ENCODE measurements at regions not wholly inside any gene's neighbourhood (a gene's known extent, or its start where the extent isn't known, plus 50 kb on each side); places are given as distances from the start of the nearest gene placed in this dataset.

DNA sequence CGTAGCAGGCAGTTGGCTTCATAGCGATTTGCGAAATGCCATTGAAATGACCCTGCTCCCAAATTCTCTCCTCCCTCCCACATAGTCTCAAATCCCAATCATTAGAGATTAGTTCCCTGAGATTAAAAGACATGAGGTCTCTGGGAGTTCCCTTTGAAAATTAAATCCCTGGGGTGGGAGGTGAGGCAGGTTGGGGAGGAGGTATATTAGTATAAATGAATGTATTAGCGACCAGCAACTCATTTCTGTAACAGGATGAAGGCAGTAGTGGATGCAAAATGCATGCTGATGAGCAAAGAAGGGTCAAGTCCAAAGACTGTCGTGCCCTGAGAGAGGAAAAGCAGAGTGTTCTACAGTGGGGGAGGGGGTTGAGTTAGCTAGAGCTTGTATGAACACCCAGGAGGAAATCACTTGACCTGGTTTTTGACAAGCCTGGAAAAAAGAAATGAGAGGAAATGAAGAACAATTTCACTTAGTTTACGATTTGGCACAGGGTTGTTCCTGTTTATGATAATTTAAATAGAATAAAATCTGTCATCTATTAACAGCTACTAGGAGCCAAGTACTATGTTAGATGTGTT lies 79.6 kb upstream of the MTPN start:
- ChIA-PET CTCF (no interaction called here), POLR2A (interaction anchor here (0.6 kb wide), 1 partner anchor 1405 kb away, joined by 4 read pairs; no protein-coding TSS in a partner anchor)
- Mint-ChIP-seq H3K4me1 (ENCODE audit: low read depth) (peaks cover 4% of the 10 kb centered on the region), H3K27me3 (no peaks in the 10 kb centered on the region), H3K36me3 (peaks cover 8% of the 10 kb centered on the region), H3K4me3 (no peak overlapping the region), H3K9me3 (no peaks in the 10 kb centered on the region), H3K27ac (no peak overlapping the region)
- intact Hi-C loops (cut with micrococcal nuclease) = no loop called here
- no peak for DNase-seq

DNA sequence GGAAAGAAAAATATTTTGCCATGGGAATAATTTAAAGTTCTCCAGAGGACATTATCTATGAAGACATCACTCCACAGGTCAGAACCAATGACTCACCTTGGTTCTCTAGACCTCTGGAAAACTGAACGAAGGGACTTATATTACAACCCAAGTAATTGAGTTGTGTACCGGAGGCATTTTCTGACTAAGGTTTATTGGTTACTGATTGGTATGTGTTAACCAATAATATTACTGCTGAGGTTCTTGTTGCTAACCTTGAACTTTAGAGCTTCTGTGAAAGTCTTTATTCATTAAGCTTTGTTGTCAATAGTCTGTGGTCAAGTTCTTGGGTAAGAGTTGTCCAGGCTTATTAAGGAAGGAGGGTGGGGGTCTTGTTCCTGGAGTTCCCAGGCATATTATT lies 78.1 kb upstream of the MTPN start:
- no peak for DNase-seq

GRCh38 chr7:136053689-136054485 lies 76.7 kb upstream of the MTPN start:
- no peaks in the 10 kb centered on the region for H3K27me3 Mint-ChIP-seq
- peaks cover 2% of the 10 kb centered on the region for H3K9me3 Mint-ChIP-seq
- H3K27ac Mint-ChIP-seq = no peak overlapping the region
- CTCF ChIA-PET = no interaction called here
- intact Hi-C loops (cut with micrococcal nuclease) = no loop called here
- no peak overlapping the region for H3K4me3 Mint-ChIP-seq
- peaks cover 12% of the 10 kb centered on the region for H3K36me3 Mint-ChIP-seq
- POLR2A ChIA-PET = no interaction called here
- DNase-seq = no peak
- peaks cover 4% of the 10 kb centered on the region for H3K4me1 Mint-ChIP-seq (ENCODE audit: low read depth)

More for the DNA sequence above, 78.1 kb upstream of the MTPN start:
- ChIA-PET CTCF (no interaction called here), POLR2A (no interaction called here)
- intact Hi-C loops (cut with micrococcal nuclease) = no loop called here
- Mint-ChIP-seq H3K9me3 (no peaks in the 10 kb centered on the region), H3K36me3 (peaks cover 10% of the 10 kb centered on the region), H3K27me3 (no peaks in the 10 kb centered on the region), H3K27ac (no peak overlapping the region), H3K4me1 (ENCODE audit: low read depth) (peaks cover 4% of the 10 kb centered on the region), H3K4me3 (no peak overlapping the region)

DNA sequence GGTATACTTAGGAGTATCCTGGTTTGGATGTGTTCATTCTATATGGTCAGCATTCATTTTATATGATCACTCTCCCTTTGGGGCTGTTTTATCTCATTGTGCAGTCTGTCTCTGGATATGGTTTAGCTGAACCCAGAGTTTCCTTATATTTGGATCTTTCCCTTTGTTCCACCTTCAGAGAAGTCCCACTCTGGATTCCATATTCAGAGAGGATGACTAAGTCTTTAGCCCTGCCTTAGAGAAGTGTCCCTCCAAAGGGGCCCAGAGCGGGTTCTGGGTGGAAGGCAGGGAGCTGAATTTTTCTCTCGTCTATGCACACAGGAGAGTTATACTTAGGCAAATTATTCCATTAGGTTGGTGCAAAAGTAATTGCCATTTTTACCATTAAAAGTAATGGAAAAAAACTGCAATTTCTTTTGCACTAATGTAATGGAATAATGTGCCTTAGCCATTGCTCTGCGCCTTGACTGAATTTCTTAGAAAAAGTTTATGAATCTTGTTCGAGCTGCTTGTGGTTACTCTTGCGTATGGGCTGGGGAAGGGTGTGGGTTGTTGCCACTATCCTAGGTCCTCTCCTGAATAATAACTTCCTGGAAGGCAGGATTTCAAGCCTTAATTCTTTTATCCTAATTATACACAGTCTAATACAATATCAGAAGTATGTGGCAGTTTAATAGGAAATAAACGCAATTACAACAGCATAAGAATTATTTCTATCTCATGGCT lies 74.2 kb upstream of the MTPN start:
- Mint-ChIP-seq H3K4me1 (ENCODE audit: low read depth) (peaks cover 4% of the 10 kb centered on the region), H3K27me3 (no peaks in the 10 kb centered on the region), H3K9me3 (peaks cover 2% of the 10 kb centered on the region), H3K27ac (no peak overlapping the region), H3K4me3 (no peak overlapping the region), H3K36me3 (peaks cover 19% of the 10 kb centered on the region)
- intact Hi-C loops (cut with micrococcal nuclease) = no loop called here
- POLR2A ChIA-PET = no interaction called here
- CTCF ChIA-PET = no interaction called here
- no peak for DNase-seq

- Mint-ChIP-seq H3K36me3 (peaks cover 23% of the 10 kb centered on the region), H3K4me3 (no peak overlapping the region), H3K27me3 (no peaks in the 10 kb centered on the region), H3K9me3 (peaks cover 2% of the 10 kb centered on the region), H3K27ac (no peak overlapping the region), H3K4me1 (ENCODE audit: low read depth) (peaks cover 4% of the 10 kb centered on the region)
- CTCF ChIA-PET = no interaction called here
- intact Hi-C loops (cut with micrococcal nuclease) = no loop called here
- POLR2A ChIA-PET = interaction anchor here (1.0 kb wide), 1 partner anchor 17 kb away, joined by 3 read pairs; no protein-coding TSS in a partner anchor
- no peak for DNase-seq
Measured at GRCh38 chr7:136050462-136050847, 73.3 kb upstream of the MTPN start.

GRCh38 chr7:136049818-136050461 lies 72.8 kb upstream of the MTPN start:
- Mint-ChIP-seq H3K4me1 (ENCODE audit: low read depth) (peaks cover 4% of the 10 kb centered on the region), H3K27me3 (no peaks in the 10 kb centered on the region), H3K4me3 (no peak overlapping the region), H3K27ac (no peak overlapping the region), H3K9me3 (peaks cover 2% of the 10 kb centered on the region), H3K36me3 (peaks cover 27% of the 10 kb centered on the region)
- intact Hi-C loops (cut with micrococcal nuclease) = no loop called here
- ChIA-PET POLR2A (interaction anchor here (1.0 kb wide), 1 partner anchor 17 kb away, joined by 3 read pairs; no protein-coding TSS in a partner anchor), CTCF (no interaction called here)
- no peak for DNase-seq

DNA sequence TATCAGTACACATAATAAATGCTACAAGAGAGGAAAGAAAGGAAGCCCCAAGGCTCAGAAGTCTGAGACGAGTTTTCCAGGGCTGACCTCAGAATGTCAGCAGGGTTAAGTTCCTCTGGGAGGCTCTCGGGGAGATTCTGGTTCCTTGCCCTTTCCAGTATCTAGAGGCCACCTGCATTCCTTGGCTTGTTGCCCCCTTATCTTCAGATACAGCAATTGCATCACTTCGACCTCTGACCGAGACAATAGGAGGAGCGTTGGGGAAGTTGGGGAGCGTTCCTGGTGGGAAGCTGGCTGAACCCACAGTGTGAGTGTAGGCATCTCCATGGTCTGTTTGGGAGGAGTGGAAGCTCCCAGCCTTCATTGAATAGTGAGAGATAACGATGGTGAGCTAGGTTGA lies 72.0 kb upstream of the MTPN start:
- intact Hi-C loops (cut with micrococcal nuclease) = no loop called here
- DNase-seq = no peak
- Mint-ChIP-seq H3K4me1 (ENCODE audit: low read depth) (peaks cover 2% of the 10 kb centered on the region), H3K9me3 (peaks cover 2% of the 10 kb centered on the region), H3K4me3 (no peak overlapping the region), H3K36me3 (peaks cover 27% of the 10 kb centered on the region), H3K27me3 (no peaks in the 10 kb centered on the region), H3K27ac (no peak overlapping the region)
- ChIA-PET CTCF (no interaction called here), POLR2A (no interaction called here)

- no peak overlapping the region for H3K27ac Mint-ChIP-seq
- intact Hi-C loops (cut with micrococcal nuclease) = no loop called here
- H3K4me1 Mint-ChIP-seq (ENCODE audit: low read depth) = no peaks in the 10 kb centered on the region
- H3K9me3 Mint-ChIP-seq = peaks cover 2% of the 10 kb centered on the region
- peaks cover 26% of the 10 kb centered on the region for H3K36me3 Mint-ChIP-seq
- CTCF ChIA-PET = no interaction called here
- no peaks in the 10 kb centered on the region for H3K27me3 Mint-ChIP-seq
- no peak overlapping the region for H3K4me3 Mint-ChIP-seq
- no peak for DNase-seq
- POLR2A ChIA-PET = no interaction called here
Measured at GRCh38 chr7:136046548-136046947, 69.4 kb upstream of the MTPN start.

DNA sequence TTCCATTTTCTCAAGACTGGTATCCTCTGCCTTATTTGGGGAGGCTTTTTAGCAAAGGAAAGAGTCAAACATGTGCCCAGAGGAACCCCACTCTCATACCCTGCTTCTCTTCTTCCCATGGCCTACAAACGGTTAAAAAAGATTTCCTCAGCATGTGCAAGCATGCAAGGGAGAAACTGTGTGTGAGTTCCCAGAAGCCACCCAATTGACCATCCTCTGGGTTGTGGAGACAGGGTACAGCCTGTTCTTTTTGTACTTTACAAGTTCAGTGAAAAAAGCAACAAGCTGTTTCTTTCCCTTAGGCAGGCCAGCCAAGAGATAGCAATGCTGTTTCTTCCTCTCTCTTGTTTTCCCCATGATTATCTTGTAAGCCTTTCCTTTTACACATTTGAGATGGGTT lies 68.8 kb upstream of the MTPN start:
- no peaks in the 10 kb centered on the region for H3K4me1 Mint-ChIP-seq (ENCODE audit: low read depth)
- H3K4me3 Mint-ChIP-seq = no peak overlapping the region
- no peaks in the 10 kb centered on the region for H3K27me3 Mint-ChIP-seq
- ChIA-PET CTCF (no interaction called here), POLR2A (no interaction called here)
- peaks cover 26% of the 10 kb centered on the region for H3K36me3 Mint-ChIP-seq
- peaks cover 2% of the 10 kb centered on the region for H3K9me3 Mint-ChIP-seq
- intact Hi-C loops (cut with micrococcal nuclease) = no loop called here
- DNase-seq = no peak
- H3K27ac Mint-ChIP-seq = no peak overlapping the region

GRCh38 chr7:136045181-136045580 lies 68.0 kb upstream of the MTPN start:
- intact Hi-C loops (cut with micrococcal nuclease) = no loop called here
- H3K27me3 Mint-ChIP-seq = no peaks in the 10 kb centered on the region
- no peak overlapping the region for H3K27ac Mint-ChIP-seq
- CTCF ChIA-PET = no interaction called here
- H3K4me1 Mint-ChIP-seq (ENCODE audit: low read depth) = no peaks in the 10 kb centered on the region
- peaks cover 2% of the 10 kb centered on the region for H3K9me3 Mint-ChIP-seq
- H3K36me3 Mint-ChIP-seq = peaks cover 24% of the 10 kb centered on the region
- POLR2A ChIA-PET = no interaction called here
- no peak overlapping the region for H3K4me3 Mint-ChIP-seq
- no peak for DNase-seq

DNA sequence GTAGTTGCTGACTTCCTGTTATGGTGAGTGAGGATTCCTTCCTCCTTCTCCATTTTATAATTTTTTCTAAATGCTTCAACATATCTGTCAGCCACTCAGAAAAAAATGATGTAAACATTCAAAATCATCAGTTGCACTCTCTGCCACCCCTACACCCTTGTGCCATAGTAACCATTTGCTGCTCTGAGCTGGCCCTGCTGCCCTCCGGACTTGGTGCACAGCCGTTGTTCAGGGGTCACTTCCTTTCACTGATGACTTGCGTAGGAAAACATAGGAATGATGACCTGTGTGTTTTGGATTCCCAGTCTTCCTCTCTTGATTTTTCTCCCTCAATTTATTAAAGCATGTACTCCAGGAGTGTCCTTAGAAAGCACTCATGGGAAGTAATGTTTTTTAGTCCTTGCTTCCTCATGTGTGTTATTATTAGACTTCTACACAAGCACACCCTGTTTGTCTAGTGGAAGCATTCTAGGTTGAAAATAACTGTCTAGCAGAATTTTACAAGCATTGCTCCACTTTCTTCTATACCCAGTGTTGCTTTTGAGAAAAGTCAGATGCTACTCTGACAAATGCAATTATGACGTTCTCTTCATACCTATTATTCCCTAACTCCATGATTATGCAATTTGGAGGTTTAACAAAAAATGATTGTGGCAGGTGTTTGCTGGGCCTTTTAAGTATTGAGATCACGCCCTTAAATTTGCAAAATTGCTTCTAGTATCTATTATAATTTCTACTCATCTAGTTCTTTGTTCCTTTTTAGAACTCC lies 62.6 kb upstream of the MTPN start:
- CTCF ChIA-PET = interaction anchor here (1.2 kb wide), 1 partner anchor 75 kb away, joined by 4 read pairs; no protein-coding TSS in a partner anchor
- Mint-ChIP-seq H3K4me1 (ENCODE audit: low read depth) (peaks cover 12% of the 10 kb centered on the region), H3K36me3 (peaks cover 11% of the 10 kb centered on the region), H3K27ac (no peak overlapping the region), H3K4me3 (no peak overlapping the region), H3K9me3 (no peaks in the 10 kb centered on the region), H3K27me3 (no peaks in the 10 kb centered on the region)
- DNase-seq = no peak
- intact Hi-C loops (cut with micrococcal nuclease) = no loop called here
- POLR2A ChIA-PET = no interaction called here

DNA sequence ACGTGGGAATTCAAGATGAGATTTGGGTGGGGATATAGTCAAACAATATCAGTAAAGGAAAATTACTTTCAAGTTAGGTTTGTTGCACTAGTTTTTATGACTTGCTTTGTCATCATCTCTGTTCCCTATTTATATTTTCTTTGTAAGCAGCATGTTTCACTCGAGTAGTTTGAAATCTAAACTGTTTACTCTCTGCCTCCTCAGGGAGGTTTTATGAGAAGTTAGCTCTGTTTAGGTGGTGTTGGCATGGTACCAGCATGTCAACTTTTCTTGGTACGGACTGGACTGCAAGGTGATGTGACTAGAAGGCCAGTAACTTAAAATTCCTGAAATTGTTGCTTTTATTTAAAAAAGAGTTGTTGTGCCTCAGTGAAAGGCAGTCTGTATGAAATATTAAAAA lies 59.2 kb upstream of the MTPN start:
- CTCF ChIA-PET = no interaction called here
- peaks cover 9% of the 10 kb centered on the region for H3K36me3 Mint-ChIP-seq
- POLR2A ChIA-PET = interaction anchor here (0.6 kb wide), 1 partner anchor 1109 kb away, joined by 3 read pairs; no protein-coding TSS in a partner anchor

More for the DNA sequence above, 59.2 kb upstream of the MTPN start:
- H3K27ac Mint-ChIP-seq = no peak overlapping the region
- intact Hi-C loops (cut with micrococcal nuclease) = no loop called here
- H3K4me3 Mint-ChIP-seq = no peak overlapping the region
- no peaks in the 10 kb centered on the region for H3K9me3 Mint-ChIP-seq
- peaks cover 42% of the 10 kb centered on the region for H3K4me1 Mint-ChIP-seq (ENCODE audit: low read depth)
- no peak for DNase-seq
- no peaks in the 10 kb centered on the region for H3K27me3 Mint-ChIP-seq
